Activated T-helper 1 cell treated with anti-CD3 and anti-CD28 coated beads, Interleukin-12 subunit alpha, Interleukin-12 subunit beta, Interleukin-2, Interleukin-4 antibody, amounts not matched to agents 30 ng/mL and 10 ng/mL and 1 ng/mL, durations not matched to agents 14 hours and 24 hours and 36 hours (primary cell): ENCODE measurements at regions not wholly inside any gene's neighbourhood (a gene's known extent, or its start where the extent isn't known, plus 50 kb on each side); places are given as distances from the start of the nearest gene placed in this dataset.

Experiments used
- DNase-seq: peaks from one replicate; pipeline ENCODE4 v3.0.0; 2021; ENCODE audit warnings: low spot score
- H3K27ac Mint-ChIP-seq: one replicate; pipeline ENCODE4 v1.8.0; 2021; ENCODE audit warnings: mild to moderate bottlenecking, mixed read lengths
- H3K27me3 Mint-ChIP-seq: one replicate; pipeline ENCODE4 v1.8.0; 2022; ENCODE audit warnings: mild to moderate bottlenecking, moderate library complexity, mixed read lengths; ENCODE audit not compliant: insufficient read depth
- H3K36me3 Mint-ChIP-seq: one replicate; pipeline ENCODE4 v1.8.0; 2021; ENCODE audit warnings: low read depth, mixed read lengths
- H3K4me1 Mint-ChIP-seq: one replicate; pipeline ENCODE4 v1.8.0; 2021; ENCODE audit warnings: low read depth, mixed read lengths
- H3K4me3 Mint-ChIP-seq: one replicate; pipeline ENCODE4 v1.8.0; 2021; ENCODE audit warnings: mild to moderate bottlenecking, moderate library complexity, mixed read lengths
- H3K9me3 Mint-ChIP-seq: one replicate; pipeline ENCODE4 v1.8.0; 2021; ENCODE audit warnings: mixed read lengths
- intact Hi-C: fragments of 100-400 bp; cut with micrococcal nuclease; formaldehyde crosslinking; loops from one replicate; pipeline ENCODE4 v1.15.1; 2024

GRCh38 chr13:34322743-34323074 is 504.8 kb downstream of the RFC3 start:
- Mint-ChIP-seq H3K4me3 (no peak overlapping the region), H3K4me1 (no peaks in the 10 kb centered on the region), H3K27me3 (no peaks in the 10 kb centered on the region), H3K9me3 (peaks cover 7% of the 10 kb centered on the region), H3K27ac (no peak overlapping the region), H3K36me3 (no peaks in the 10 kb centered on the region)
- no peak for DNase-seq
- intact Hi-C loops = no loop called here

GRCh38 chr13:34335014-34336007 is 517.4 kb downstream of the RFC3 start:
- Mint-ChIP-seq H3K36me3 (no peaks in the 10 kb centered on the region), H3K27me3 (no peaks in the 10 kb centered on the region), H3K4me3 (no peak overlapping the region), H3K9me3 (peaks cover 16% of the 10 kb centered on the region), H3K4me1 (no peaks in the 10 kb centered on the region), H3K27ac (no peak overlapping the region)
- intact Hi-C loops = no loop called here
- DNase-seq = no peak

- DNase-seq = no peak
- peaks cover 12% of the 10 kb centered on the region for H3K9me3 Mint-ChIP-seq
- no peak overlapping the region for H3K27ac Mint-ChIP-seq
- H3K4me1 Mint-ChIP-seq = no peaks in the 10 kb centered on the region
- intact Hi-C loops = no loop called here
- H3K27me3 Mint-ChIP-seq = no peaks in the 10 kb centered on the region
- no peak overlapping the region for H3K4me3 Mint-ChIP-seq
- H3K36me3 Mint-ChIP-seq = no peaks in the 10 kb centered on the region
Observed at GRCh38 chr13:34338102-34338501, 520.2 kb downstream of the RFC3 start.

- Mint-ChIP-seq H3K27me3 (no peaks in the 10 kb centered on the region), H3K4me3 (no peak overlapping the region), H3K9me3 (peaks cover 6% of the 10 kb centered on the region), H3K4me1 (no peaks in the 10 kb centered on the region), H3K27ac (no peak overlapping the region), H3K36me3 (no peaks in the 10 kb centered on the region)
- intact Hi-C loops = no loop called here
- no peak for DNase-seq
Observed at GRCh38 chr13:34340534-34340933, 522.6 kb downstream of the RFC3 start.

GRCh38 chr13:34343413-34343940 is 525.5 kb downstream of the RFC3 start:
- H3K4me3 Mint-ChIP-seq = no peak overlapping the region

GRCh38 chr13:34344816-34345215 is 526.9 kb downstream of the RFC3 start:
- H3K4me1 Mint-ChIP-seq = no peaks in the 10 kb centered on the region
- no peaks in the 10 kb centered on the region for H3K27me3 Mint-ChIP-seq
- no peak overlapping the region for H3K4me3 Mint-ChIP-seq
- intact Hi-C loops = no loop called here
- no peak for DNase-seq
- H3K27ac Mint-ChIP-seq = no peak overlapping the region
- H3K36me3 Mint-ChIP-seq = no peaks in the 10 kb centered on the region
- peaks cover 11% of the 10 kb centered on the region for H3K9me3 Mint-ChIP-seq

More at GRCh38 chr13:34343413-34343940, 525.5 kb downstream of the RFC3 start:
- no peaks in the 10 kb centered on the region for H3K27me3 Mint-ChIP-seq
- H3K36me3 Mint-ChIP-seq = no peaks in the 10 kb centered on the region
- intact Hi-C loops = no loop called here
- no peak for DNase-seq
- peaks cover 11% of the 10 kb centered on the region for H3K9me3 Mint-ChIP-seq
- no peaks in the 10 kb centered on the region for H3K4me1 Mint-ChIP-seq
- no peak overlapping the region for H3K27ac Mint-ChIP-seq

GRCh38 chr13:34345258-34345965 is 527.5 kb downstream of the RFC3 start:
- no peaks in the 10 kb centered on the region for H3K36me3 Mint-ChIP-seq

GRCh38 chr13:34346626-34347025 is 528.7 kb downstream of the RFC3 start:
- H3K9me3 Mint-ChIP-seq = peaks cover 9% of the 10 kb centered on the region
- H3K4me3 Mint-ChIP-seq = no peak overlapping the region
- H3K27ac Mint-ChIP-seq = no peak overlapping the region
- H3K4me1 Mint-ChIP-seq = no peaks in the 10 kb centered on the region
- intact Hi-C loops = no loop called here
- no peaks in the 10 kb centered on the region for H3K36me3 Mint-ChIP-seq
- DNase-seq = no peak
- no peaks in the 10 kb centered on the region for H3K27me3 Mint-ChIP-seq

More at GRCh38 chr13:34345258-34345965, 527.5 kb downstream of the RFC3 start:
- intact Hi-C loops = no loop called here
- peaks cover 11% of the 10 kb centered on the region for H3K9me3 Mint-ChIP-seq
- H3K4me3 Mint-ChIP-seq = no peak overlapping the region
- no peak for DNase-seq
- H3K27me3 Mint-ChIP-seq = no peaks in the 10 kb centered on the region
- H3K27ac Mint-ChIP-seq = no peak overlapping the region
- H3K4me1 Mint-ChIP-seq = no peaks in the 10 kb centered on the region

- H3K27me3 Mint-ChIP-seq = no peaks in the 10 kb centered on the region
- H3K4me1 Mint-ChIP-seq = no peaks in the 10 kb centered on the region
- no peaks in the 10 kb centered on the region for H3K36me3 Mint-ChIP-seq
- no peak overlapping the region for H3K4me3 Mint-ChIP-seq
- DNase-seq = no peak
- H3K9me3 Mint-ChIP-seq = peaks cover 9% of the 10 kb centered on the region
- intact Hi-C loops = no loop called here
- no peak overlapping the region for H3K27ac Mint-ChIP-seq
Observed at GRCh38 chr13:34347784-34348573, 530.0 kb downstream of the RFC3 start.

- intact Hi-C loops = no loop called here
Observed at GRCh38 chr13:34349091-34349722, 531.3 kb downstream of the RFC3 start.

GRCh38 chr13:34350671-34351070 is 532.7 kb downstream of the RFC3 start:
- H3K36me3 Mint-ChIP-seq = no peaks in the 10 kb centered on the region
- peaks cover 9% of the 10 kb centered on the region for H3K9me3 Mint-ChIP-seq
- no peak overlapping the region for H3K27ac Mint-ChIP-seq

More at GRCh38 chr13:34349091-34349722, 531.3 kb downstream of the RFC3 start:
- no peak for DNase-seq
- H3K9me3 Mint-ChIP-seq = peaks cover 9% of the 10 kb centered on the region
- no peak overlapping the region for H3K27ac Mint-ChIP-seq
- H3K36me3 Mint-ChIP-seq = no peaks in the 10 kb centered on the region
- no peak overlapping the region for H3K4me3 Mint-ChIP-seq
- H3K27me3 Mint-ChIP-seq = no peaks in the 10 kb centered on the region
- no peaks in the 10 kb centered on the region for H3K4me1 Mint-ChIP-seq

GRCh38 chr13:34351134-34351533 is 533.2 kb downstream of the RFC3 start:
- intact Hi-C loops = no loop called here
- H3K27me3 Mint-ChIP-seq = no peaks in the 10 kb centered on the region
- no peak overlapping the region for H3K27ac Mint-ChIP-seq

More at GRCh38 chr13:34350671-34351070, 532.7 kb downstream of the RFC3 start:
- no peak for DNase-seq
- no peaks in the 10 kb centered on the region for H3K4me1 Mint-ChIP-seq
- H3K27me3 Mint-ChIP-seq = no peaks in the 10 kb centered on the region
- H3K4me3 Mint-ChIP-seq = no peak overlapping the region
- intact Hi-C loops = no loop called here

More at GRCh38 chr13:34351134-34351533, 533.2 kb downstream of the RFC3 start:
- Mint-ChIP-seq H3K36me3 (no peaks in the 10 kb centered on the region), H3K9me3 (peaks cover 9% of the 10 kb centered on the region), H3K4me3 (no peak overlapping the region), H3K4me1 (no peaks in the 10 kb centered on the region)
- DNase-seq = no peak
